ENCODE measurements at regions not wholly inside any gene's neighbourhood (a gene's known extent, or its start where the extent isn't known, plus 50 kb on each side); places are given as distances from the start of the nearest gene placed in this dataset.
"Not testable (repeated sequence)": the region's sequence is repeated elsewhere in the genome, so short reads cannot be mapped to it uniquely, and the experiment has no call there.

GRCh38 chr15:85196697-85197096 is 183.7 kb upstream of the AKAP13 start:
- TF ChIP-seq, protein P1, sequence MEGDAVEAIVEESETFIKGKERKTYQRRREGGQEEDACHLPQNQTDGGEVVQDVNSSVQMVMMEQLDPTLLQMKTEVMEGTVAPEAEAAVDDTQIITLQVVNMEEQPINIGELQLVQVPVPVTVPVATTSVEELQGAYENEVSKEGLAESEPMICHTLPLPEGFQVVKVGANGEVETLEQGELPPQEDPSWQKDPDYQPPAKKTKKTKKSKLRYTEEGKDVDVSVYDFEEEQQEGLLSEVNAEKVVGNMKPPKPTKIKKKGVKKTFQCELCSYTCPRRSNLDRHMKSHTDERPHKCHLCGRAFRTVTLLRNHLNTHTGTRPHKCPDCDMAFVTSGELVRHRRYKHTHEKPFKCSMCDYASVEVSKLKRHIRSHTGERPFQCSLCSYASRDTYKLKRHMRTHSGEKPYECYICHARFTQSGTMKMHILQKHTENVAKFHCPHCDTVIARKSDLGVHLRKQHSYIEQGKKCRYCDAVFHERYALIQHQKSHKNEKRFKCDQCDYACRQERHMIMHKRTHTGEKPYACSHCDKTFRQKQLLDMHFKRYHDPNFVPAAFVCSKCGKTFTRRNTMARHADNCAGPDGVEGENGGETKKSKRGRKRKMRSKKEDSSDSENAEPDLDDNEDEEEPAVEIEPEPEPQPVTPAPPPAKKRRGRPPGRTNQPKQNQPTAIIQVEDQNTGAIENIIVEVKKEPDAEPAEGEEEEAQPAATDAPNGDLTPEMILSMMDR (IDR thresholded peaks at IDR 0.05; ENCODE audit: low read depth, low read length): not testable (repeated sequence)
- not testable (repeated sequence) for TF ChIP-seq POLR2A (IDR thresholded peaks at IDR 0.05; ENCODE audit: extremely low read depth, insufficient read length); MYC (IDR thresholded peaks at IDR 0.05; ENCODE audit: low read depth, low read length); MAX (IDR thresholded peaks at IDR 0.05; ENCODE audit: low read depth, low read length)
